Epithelial cell of esophagus (primary cell): ENCODE measurements at regions not wholly inside any gene's neighbourhood (a gene's known extent, or its start where the extent isn't known, plus 50 kb on each side); places are given as distances from the start of the nearest gene placed in this dataset.

ENCODE experiments used
- DNase-seq: peaks from one replicate; pipeline ENCODE4 v3.0.0; 2010; ENCODE audit warnings: low read depth
- H3K4me3 ChIP-seq: 2 replicates; pipeline ENCODE4 v1.5.1; 2011; ENCODE audit warnings: mild to moderate bottlenecking, low read length, control low read depth
- TF ChIP-seq, protein P1 (sequence below): IDR thresholded peaks from 2 replicates; pipeline ENCODE4 v1.5.1; 2011; ENCODE audit warnings: low read depth, mild to moderate bottlenecking, low read length, control low read depth, inconsistent platforms; ENCODE audit not compliant: insufficient read depth; ENCODE audit errors: missing control alignments

DNA sequence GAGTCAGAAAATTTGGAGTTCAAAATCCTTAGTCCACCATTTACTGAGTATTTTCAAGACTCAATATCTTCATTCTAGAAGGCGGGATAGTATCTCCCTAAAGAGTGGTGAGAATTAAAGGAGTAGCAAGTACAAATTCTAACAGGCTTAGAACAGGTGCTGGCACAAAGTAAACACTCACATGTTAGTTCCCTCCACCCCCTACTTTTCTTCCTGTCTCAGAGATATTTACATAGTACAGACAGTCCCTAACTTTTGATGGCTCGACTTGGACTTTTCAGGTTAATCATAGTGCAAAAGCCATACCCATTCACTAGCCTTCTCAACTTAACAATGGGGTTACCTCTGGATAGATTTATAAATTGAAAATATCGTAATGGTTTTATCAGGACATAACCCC is 476.2 kb upstream of the RASGRP1 start:
- no peak overlapping the region for H3K4me3 ChIP-seq
- TF ChIP-seq, protein P1, sequence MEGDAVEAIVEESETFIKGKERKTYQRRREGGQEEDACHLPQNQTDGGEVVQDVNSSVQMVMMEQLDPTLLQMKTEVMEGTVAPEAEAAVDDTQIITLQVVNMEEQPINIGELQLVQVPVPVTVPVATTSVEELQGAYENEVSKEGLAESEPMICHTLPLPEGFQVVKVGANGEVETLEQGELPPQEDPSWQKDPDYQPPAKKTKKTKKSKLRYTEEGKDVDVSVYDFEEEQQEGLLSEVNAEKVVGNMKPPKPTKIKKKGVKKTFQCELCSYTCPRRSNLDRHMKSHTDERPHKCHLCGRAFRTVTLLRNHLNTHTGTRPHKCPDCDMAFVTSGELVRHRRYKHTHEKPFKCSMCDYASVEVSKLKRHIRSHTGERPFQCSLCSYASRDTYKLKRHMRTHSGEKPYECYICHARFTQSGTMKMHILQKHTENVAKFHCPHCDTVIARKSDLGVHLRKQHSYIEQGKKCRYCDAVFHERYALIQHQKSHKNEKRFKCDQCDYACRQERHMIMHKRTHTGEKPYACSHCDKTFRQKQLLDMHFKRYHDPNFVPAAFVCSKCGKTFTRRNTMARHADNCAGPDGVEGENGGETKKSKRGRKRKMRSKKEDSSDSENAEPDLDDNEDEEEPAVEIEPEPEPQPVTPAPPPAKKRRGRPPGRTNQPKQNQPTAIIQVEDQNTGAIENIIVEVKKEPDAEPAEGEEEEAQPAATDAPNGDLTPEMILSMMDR = no peak
- no peak for DNase-seq

DNA sequence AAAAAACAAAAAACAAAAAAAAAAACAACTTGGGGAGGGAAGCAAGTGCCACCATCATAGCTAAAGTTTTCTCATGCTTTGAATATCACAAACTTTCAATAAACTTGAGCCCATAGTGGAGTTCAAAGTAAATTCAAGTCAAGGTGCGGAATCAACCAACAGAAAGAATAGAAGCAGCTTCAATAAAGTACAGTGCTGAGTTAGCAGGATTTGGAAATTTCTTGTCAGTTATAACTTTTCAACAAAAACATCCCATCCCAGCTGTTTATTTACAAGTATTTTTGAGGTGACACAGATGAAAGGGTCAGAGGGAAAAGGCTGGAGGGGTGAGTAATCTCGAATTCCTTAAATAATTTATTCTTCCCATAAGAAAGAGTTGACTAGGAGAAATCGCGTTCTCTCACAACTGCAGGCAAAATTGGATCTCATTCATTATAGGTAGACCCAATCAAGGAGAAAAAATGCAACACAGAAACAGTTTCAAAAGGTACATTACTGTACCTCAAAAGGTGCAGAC is 477.4 kb upstream of the RASGRP1 start:
- H3K4me3 ChIP-seq = no peak overlapping the region
- TF ChIP-seq, protein P1 = no peak
- DNase-seq = no peak

DNA sequence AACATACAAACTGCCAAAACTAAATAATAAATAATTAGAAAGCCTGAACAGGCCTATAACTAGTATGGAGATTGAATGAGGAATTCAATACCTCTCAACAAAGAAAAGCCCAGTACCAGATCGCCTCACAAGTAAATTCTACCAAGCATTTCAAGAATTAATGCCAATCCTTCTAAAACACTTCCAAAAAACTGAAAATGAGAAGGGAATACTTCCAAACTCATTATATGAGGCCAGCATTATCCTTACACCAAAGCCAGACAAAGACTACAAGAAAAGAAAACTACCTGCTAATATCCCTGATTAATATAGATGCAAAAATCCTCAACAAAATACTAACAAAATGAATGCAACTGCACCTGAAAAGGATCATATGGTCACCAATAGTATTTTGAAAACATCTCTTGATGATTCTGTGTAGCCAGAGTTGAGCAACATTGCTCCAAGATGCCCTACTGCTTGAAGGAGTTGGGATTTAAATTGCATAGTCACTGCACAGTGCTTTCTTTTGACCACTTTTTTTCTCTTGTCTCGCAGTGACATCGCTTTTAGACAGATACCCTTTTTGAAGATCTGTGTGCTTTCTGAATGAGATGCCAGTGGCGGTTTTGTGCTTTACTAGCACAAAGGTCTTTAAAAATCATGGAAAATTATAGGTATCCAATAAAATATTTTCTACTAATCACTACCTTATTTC is 487.2 kb upstream of the RASGRP1 start:
- DNase-seq = no peak
- no peak overlapping the region for H3K4me3 ChIP-seq
- TF ChIP-seq, protein P1 = no peak

DNA sequence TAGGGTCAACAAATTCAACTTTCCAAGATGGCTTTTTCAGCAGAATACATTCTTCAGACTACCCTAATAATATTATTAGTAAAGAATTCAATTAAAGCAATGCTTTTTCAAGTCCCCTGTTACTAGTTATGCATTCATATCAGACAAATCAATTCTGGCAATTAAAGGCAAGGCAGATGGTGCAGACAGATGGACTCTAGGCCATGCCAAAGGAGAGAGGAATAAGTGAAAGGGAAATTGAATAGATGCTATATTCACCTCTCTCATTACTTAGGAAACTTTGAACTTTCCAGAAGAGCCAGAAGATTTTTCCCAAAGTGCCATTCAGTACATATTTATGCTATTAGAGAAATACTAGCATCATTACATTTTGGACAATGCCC is 487.7 kb upstream of the RASGRP1 start:
- DNase-seq = no peak
- TF ChIP-seq, protein P1 = no peak
- no peak overlapping the region for H3K4me3 ChIP-seq

DNA sequence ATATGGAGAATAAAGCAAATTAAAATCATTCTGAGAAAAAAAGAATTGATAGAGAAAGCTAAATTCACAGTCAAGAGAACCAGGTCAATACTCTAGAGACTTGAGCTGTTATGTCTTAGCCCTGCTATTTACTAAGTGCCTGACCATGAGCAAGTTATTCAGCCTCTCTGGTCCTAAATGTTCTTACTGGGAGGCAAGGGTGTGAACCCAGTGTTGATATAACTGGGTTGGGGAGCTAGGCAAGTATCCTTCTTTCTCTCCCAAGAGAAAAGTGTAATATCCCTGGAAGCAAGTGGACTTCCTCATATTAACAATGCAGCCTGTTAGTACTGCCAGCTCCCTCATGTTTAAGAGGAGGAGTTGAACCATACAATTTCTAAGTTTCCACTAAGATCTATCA is 488.9 kb upstream of the RASGRP1 start:
- DNase-seq = no peak
- TF ChIP-seq, protein P1 = no peak
- no peak overlapping the region for H3K4me3 ChIP-seq

DNA sequence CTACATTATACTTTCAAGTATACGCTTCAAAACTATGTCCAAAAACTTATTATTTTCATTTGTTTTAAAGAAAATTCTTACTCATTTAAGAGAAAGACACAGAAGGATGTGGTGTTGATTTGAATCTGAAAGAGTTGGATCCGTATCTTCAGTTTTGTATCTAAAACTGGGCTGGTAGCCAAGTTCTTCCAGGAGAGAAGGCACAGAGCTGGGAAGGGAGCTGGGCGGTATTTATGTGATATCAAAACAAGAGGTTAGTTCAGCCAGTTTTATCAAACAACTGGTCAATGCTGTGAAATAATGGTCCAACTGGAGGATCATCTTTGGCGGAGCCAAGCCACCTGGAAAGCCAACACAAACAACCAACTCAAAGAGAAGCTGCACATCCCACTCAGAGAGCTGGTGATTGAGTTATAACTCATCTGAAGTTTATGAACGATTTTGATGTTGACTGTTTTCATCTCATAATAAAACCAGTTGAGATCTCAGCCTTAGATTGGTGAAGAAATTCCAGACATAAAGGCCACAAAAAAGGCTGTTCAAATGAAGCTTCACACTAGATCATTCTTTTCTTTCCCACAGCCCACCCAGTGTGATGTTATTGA is 489.6 kb upstream of the RASGRP1 start:
- TF ChIP-seq, protein P1 = no peak
- DNase-seq = no peak
- no peak overlapping the region for H3K4me3 ChIP-seq
